Fibroblast of peridontal ligament (primary cell): ENCODE measurements at regions not wholly inside any gene's neighbourhood (a gene's known extent, or its start where the extent isn't known, plus 50 kb on each side); places are given as distances from the start of the nearest gene placed in this dataset.
"Not testable (repeated sequence)": the region's sequence is repeated elsewhere in the genome, so short reads cannot be mapped to it uniquely, and the experiment has no call there.

Experiments
- DNase-seq: peaks from one replicate; pipeline ENCODE4 v3.0.0-alpha.2; 2010; ENCODE audit errors: extremely low read depth

GRCh38 chr3:181265750-181266333, 276.3 kb upstream of the DNAJC19 start:
- no peak for DNase-seq

GRCh38 chr3:181264486-181264885, 274.9 kb upstream of the DNAJC19 start:
- DNase-seq = no peak

GRCh38 chr3:181253796-181254195, 264.3 kb upstream of the DNAJC19 start:
- no peak for DNase-seq

GRCh38 chr3:181252631-181253030, 263.1 kb upstream of the DNAJC19 start:
- no peak for DNase-seq

GRCh38 chr3:181250714-181251113, 261.2 kb upstream of the DNAJC19 start:
- DNase-seq = no peak

GRCh38 chr3:181239441-181239840, 249.9 kb upstream of the DNAJC19 start:
- no peak for DNase-seq

- DNase-seq = no peak
Observed at GRCh38 chr3:181230258-181230657, 240.7 kb upstream of the DNAJC19 start.

GRCh38 chr3:181213347-181213746, 223.8 kb upstream of the DNAJC19 start:
- no peak for DNase-seq

- no peak for DNase-seq
Observed at GRCh38 chr3:181212271-181212670, 222.7 kb upstream of the DNAJC19 start.

GRCh38 chr3:181210275-181210674, 220.7 kb upstream of the DNAJC19 start:
- peak; percentile 53 for DNase-seq

GRCh38 chr3:181189556-181189955, 200.0 kb upstream of the DNAJC19 start:
- no peak for DNase-seq

- no peak for DNase-seq
Observed at GRCh38 chr3:181183764-181184163, 194.2 kb upstream of the DNAJC19 start.

GRCh38 chr3:181183057-181183456, 193.5 kb upstream of the DNAJC19 start:
- DNase-seq = not testable (repeated sequence)

GRCh38 chr3:181178991-181179390, 189.5 kb upstream of the DNAJC19 start:
- DNase-seq = no peak

GRCh38 chr3:181176601-181177000, 187.1 kb upstream of the DNAJC19 start:
- DNase-seq = peak; percentile 14

- DNase-seq = no peak
Observed at GRCh38 chr3:181174676-181175233, 185.2 kb upstream of the DNAJC19 start.

GRCh38 chr3:181174022-181174421, 184.5 kb upstream of the DNAJC19 start:
- DNase-seq = no peak

- no peak for DNase-seq
Observed at GRCh38 chr3:181173227-181173626, 183.7 kb upstream of the DNAJC19 start.

- no peak for DNase-seq
Observed at GRCh38 chr3:181134873-181135272, 145.3 kb upstream of the DNAJC19 start.

- DNase-seq = no peak
Observed at GRCh38 chr3:181133832-181134231, 144.3 kb upstream of the DNAJC19 start.

- no peak for DNase-seq
Observed at GRCh38 chr3:181105646-181106045, 116.1 kb upstream of the DNAJC19 start.

- DNase-seq = no peak
Observed at GRCh38 chr3:181103605-181104004, 114.1 kb upstream of the DNAJC19 start.

- no peak for DNase-seq
Observed at GRCh38 chr3:181086011-181086410, 96.5 kb upstream of the DNAJC19 start.

GRCh38 chr3:181081930-181082329, 92.4 kb upstream of the DNAJC19 start:
- DNase-seq = no peak
